Esophagus squamous epithelium (tissue), 5 donors: ENCODE measurements at regions not wholly inside any gene's neighbourhood (a gene's known extent, or its start where the extent isn't known, plus 50 kb on each side); places are given as distances from the start of the nearest gene placed in this dataset.

ENCODE experiments used
- DNase-seq: peaks from one replicate; lab custom pipeline; 2025; lab: John Stamatoyannopoulos, UW
- H3K27ac ChIP-seq, 4 donors: fragments of 200-600 bp; sonication (generic); one replicate each; pipeline ENCODE4 v1.5.1; 2016 to 2019; ENCODE audit warnings: mild to moderate bottlenecking in 1 of 4
- H3K27me3 ChIP-seq, 4 donors: fragments of 200-600 bp; sonication (generic); 1 replicate in 3 of 4; 2 replicates in 1 of 4; pipeline versions ENCODE4 v1.5.1 to v1.6.0; 2017 to 2021; ENCODE audit warnings: antibody characterized with exemption in 1 of 4
- H3K36me3 ChIP-seq, 3 donors: fragments of 200-600 bp; sonication (generic); one replicate each; pipeline ENCODE4 v1.5.1; 2016 to 2019
- H3K4me1 ChIP-seq, 3 donors: fragments of 200-600 bp; sonication (generic); one replicate each; pipeline ENCODE4 v1.5.1; 2017 to 2019
- H3K4me3 ChIP-seq, 4 donors: fragments of 200-600 bp; sonication (generic); 1 replicate in 3 of 4; 2 replicates in 1 of 4; pipeline ENCODE4 v1.5.1; 2016 to 2019; ENCODE audit warnings: mild to moderate bottlenecking in 2 of 4, moderate library complexity in 1 of 4
- H3K9me3 ChIP-seq, 3 donors: fragments of 200-600 bp; sonication (generic); one replicate each; pipeline ENCODE4 v1.5.1; 2016 to 2019
- POLR2A ChIP-seq, 4 donors: fragments of 450-650 bp; IDR thresholded peaks; one replicate each; pipeline ENCODE4 v1.6.1; 2017; ENCODE audit warnings: antibody characterized with exemption in 4 of 4, mild to moderate bottlenecking in 4 of 4, moderate library complexity in 3 of 4
- WGBS, 2 donors: methylation state at CpG; one replicate each; pipeline ENCODE4 v1.1.5; 2018; 5-methylcytosine and 5-hydroxymethylcytosine counted together
- intact Hi-C: fragments of 100-400 bp; cut with DNase I; formaldehyde crosslinking; loops from one replicate; pipeline ENCODE4 v1.15.0; 2022
- TF ChIP-seq, protein P1 (sequence below), 6 experiments: fragments of 450-650 bp in 4 of 6; fragments of 200-600 bp in 2 of 6; sonication (generic) in 2 of 6; IDR thresholded peaks; one replicate each; pipeline ENCODE4 v1.5.1; 2016 to 2019; ENCODE audit warnings: antibody characterized with exemption in 6 of 6, mild to moderate bottlenecking in 4 of 6, moderate library complexity in 4 of 6
- donor health status: DM: yes; HTN: yes; CAD: no.

DNA sequence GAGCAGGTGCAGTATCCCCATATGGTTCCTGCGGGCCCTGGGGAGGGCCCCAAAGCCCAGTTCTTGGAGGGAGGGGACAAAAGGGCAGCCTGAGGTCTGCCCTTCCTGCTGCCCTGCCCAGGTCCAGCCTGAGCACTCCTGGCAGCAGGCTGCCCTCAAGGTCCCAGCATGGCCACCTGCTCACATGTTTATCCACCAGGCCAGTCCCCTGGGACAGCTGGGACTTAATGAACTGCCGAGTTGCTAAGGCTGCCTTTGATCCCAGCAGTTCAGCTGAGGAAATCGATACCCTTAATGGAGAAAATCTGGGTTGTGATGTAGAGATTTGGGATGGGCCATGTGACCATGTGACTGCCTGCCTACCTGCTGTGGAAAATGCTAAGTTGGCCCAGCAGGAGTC, 146.2 kb downstream of the TRIM29 start:
- DNase-seq, result no peak

DNA sequence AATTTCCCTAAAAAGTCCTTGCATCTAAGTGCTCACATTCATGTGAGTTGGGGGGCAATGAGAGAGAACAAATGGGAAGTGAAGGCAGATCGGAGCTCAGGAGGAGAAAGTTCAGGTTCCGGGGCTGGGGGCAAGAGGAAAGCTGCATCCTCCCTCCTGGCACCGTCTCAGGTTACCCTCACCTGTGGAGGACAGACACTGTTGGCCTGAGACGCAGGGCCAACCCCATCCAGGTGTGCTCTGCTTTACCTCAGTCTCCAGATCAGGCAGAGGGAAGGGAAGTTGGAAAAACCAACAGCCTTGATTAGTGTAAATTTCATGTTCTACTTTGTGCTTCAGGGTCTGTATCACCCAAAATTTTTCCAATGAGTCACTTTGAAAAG, 146.9 kb downstream of the TRIM29 start:
- Histone ChIP-seq H3K4me1 (peaks cover 11 to 65% (median 18%) of the 10 kb centered on the region in 3 donors), H3K27ac (no peak overlapping the region), H3K27me3 (no peaks in the 10 kb centered on the region), H3K9me3 (no peaks in the 10 kb centered on the region), H3K36me3 (no peaks in the 10 kb centered on the region), H3K4me3 (no peak overlapping the region)
- no peak for DNase-seq
- TF ChIP-seq POLR2A (IDR thresholded peaks at IDR 0.05), result no peak
- TF ChIP-seq, protein P1, sequence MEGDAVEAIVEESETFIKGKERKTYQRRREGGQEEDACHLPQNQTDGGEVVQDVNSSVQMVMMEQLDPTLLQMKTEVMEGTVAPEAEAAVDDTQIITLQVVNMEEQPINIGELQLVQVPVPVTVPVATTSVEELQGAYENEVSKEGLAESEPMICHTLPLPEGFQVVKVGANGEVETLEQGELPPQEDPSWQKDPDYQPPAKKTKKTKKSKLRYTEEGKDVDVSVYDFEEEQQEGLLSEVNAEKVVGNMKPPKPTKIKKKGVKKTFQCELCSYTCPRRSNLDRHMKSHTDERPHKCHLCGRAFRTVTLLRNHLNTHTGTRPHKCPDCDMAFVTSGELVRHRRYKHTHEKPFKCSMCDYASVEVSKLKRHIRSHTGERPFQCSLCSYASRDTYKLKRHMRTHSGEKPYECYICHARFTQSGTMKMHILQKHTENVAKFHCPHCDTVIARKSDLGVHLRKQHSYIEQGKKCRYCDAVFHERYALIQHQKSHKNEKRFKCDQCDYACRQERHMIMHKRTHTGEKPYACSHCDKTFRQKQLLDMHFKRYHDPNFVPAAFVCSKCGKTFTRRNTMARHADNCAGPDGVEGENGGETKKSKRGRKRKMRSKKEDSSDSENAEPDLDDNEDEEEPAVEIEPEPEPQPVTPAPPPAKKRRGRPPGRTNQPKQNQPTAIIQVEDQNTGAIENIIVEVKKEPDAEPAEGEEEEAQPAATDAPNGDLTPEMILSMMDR (IDR thresholded peaks at IDR 0.05), result no peak
- 95% methylated on average over 4 of the region's 4 CpGs for WGBS, 2 donors
- intact Hi-C loops, result no loop called here

More for the DNA sequence above, 146.2 kb downstream of the TRIM29 start:
- intact Hi-C loops, result no loop called here
- TF ChIP-seq POLR2A (IDR thresholded peaks at IDR 0.05), result no peak
- TF ChIP-seq, protein P1 (IDR thresholded peaks at IDR 0.05), result no peak
- Histone ChIP-seq H3K4me3 (no peak overlapping the region), H3K9me3 (no peaks in the 10 kb centered on the region), H3K4me1 (peaks cover 11 to 69% (median 18%) of the 10 kb centered on the region in 3 donors), H3K27ac (no peak overlapping the region), H3K27me3 (no peaks in the 10 kb centered on the region), H3K36me3 (no peaks in the 10 kb centered on the region)
- WGBS, 2 donors, result 93% methylated on average over 2 of the region's 3 CpGs; no CpG with 5 or more reads in 1 of the 2 donors

DNA sequence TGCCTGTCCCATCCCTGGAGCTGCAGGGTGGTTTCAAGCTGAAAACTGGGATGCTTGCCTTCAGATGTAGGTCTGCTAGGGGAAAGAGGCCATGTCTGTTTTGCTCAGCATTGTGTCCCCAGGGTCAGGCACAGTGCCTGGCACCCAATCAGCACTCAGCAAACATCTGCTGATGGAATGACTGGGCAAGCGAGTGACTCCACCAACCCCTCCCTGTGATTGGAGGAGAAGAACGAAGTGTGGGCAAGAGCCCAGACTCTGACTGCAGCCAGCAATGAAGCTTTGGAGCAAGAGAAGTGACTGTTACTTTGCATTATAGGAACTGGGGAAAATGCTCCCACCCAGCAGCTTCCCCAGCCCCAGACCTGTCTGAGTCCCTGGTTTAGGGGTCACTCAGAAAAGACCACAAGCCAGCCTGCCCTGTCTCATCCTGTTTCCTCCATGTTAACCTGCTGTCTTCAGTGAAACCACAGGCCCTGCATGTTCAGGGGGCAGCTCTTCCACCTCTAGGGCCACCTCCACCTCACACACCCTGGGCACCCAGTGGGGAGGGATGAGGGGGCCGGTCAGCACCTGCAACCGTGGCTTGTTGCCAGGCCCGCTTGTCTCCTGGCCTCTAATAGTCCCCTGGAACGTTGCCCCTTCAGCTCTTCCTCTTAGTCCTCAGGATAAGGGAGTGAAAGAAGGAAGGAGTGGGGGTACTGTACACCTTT, 147.4 kb downstream of the TRIM29 start:
- H3K4me3 ChIP-seq, result no peak overlapping the region
- peaks cover 11 to 59% (median 18%) of the 10 kb centered on the region in 3 donors for H3K4me1 ChIP-seq
- DNase-seq, result no peak
- TF ChIP-seq, protein P1 (IDR thresholded peaks at IDR 0.05), result no peak
- TF ChIP-seq POLR2A (IDR thresholded peaks at IDR 0.05), result no peak
- 23 to 27% methylated on average over 4 to 6 of the region's 6 CpGs for WGBS, 2 donors
- H3K27ac ChIP-seq, result no peak overlapping the region
- H3K27me3 ChIP-seq, result no peaks in the 10 kb centered on the region
- H3K9me3 ChIP-seq, result no peaks in the 10 kb centered on the region
- intact Hi-C loops, result no loop called here
- no peaks in the 10 kb centered on the region for H3K36me3 ChIP-seq

DNA sequence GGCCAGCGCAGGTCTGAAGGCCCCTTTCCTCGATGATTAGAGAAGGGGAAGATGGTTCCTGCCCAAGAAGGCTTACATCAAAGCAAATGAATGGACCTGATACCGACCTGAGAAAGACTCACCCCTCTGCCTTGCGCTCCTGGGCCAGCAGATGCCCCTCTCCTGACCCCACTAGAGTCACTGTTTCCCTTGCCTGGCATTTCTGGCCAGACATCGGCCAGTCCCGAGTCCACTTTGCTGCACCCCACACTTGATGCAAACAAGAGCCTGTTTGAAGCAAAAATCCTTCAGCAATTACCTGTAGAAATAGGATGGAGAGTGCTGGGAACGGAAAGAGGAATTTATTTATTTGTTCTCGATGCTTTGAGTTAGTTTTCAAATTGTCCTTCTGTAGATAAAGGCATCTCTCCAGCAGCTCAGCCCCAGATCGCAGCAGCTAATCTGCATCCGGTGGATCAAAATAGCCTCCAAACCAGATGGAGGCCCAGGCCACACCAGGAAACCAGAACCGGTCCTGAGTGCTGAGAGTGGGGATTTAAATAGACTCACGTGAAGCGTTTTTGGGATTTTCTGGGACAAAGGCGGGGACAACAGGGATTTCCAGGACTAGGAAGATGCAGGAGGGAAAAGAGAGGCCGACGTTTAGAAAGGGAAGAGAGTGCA, 148.6 kb downstream of the TRIM29 start:
- H3K36me3 ChIP-seq, result no peaks in the 10 kb centered on the region
- H3K27ac ChIP-seq, result no peak overlapping the region
- H3K27me3 ChIP-seq, result no peaks in the 10 kb centered on the region
- H3K9me3 ChIP-seq, result no peaks in the 10 kb centered on the region
- TF ChIP-seq POLR2A (IDR thresholded peaks at IDR 0.05), result no peak
- TF ChIP-seq, protein P1 (IDR thresholded peaks at IDR 0.05), result no peak
- no peak overlapping the region for H3K4me3 ChIP-seq
- no peak for DNase-seq
- intact Hi-C loops, result no loop called here
- WGBS, 2 donors, result 76 to 84% methylated on average over 14 to 16 of the region's 16 CpGs
- peaks cover 11 to 48% (median 15%) of the 10 kb centered on the region in 3 donors for H3K4me1 ChIP-seq

DNA sequence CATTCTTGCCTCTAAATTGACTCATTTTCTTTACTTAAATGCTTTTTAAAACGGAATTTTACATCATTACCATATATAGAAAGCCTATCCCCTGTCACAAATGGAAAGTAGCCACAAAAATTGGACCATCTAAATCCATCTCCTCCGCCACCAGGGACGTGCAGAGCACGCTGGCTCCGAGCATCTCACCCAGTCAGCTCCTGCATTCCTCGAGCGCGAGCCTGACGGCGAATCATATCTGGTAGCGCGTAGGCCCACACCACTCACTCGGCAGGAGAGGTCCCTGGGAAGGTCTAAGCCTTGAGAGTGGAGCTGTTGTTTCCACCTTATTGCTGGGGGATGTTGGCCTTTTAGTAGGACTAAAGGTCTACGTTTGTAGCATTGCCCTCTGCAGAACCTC, 152.4 kb downstream of the TRIM29 start:
- H3K27me3 ChIP-seq, result peaks cover 0 to 23% (median 0%) of the 10 kb centered on the region in 4 donors
- no peak for TF ChIP-seq POLR2A (IDR thresholded peaks at IDR 0.05)
- TF ChIP-seq, protein P1 (IDR thresholded peaks at IDR 0.05), result no peak
- WGBS, 2 donors, result 90 to 92% methylated on average over 14 of the region's 14 CpGs
- H3K27ac ChIP-seq, result no peak overlapping the region
- H3K4me3 ChIP-seq, result no peak overlapping the region
- peaks cover 0 to 17% (median 4%) of the 10 kb centered on the region in 3 donors for H3K4me1 ChIP-seq
- no peaks in the 10 kb centered on the region for H3K9me3 ChIP-seq
- DNase-seq, result no peak
- no peaks in the 10 kb centered on the region for H3K36me3 ChIP-seq
- intact Hi-C loops, result no loop called here
